ENCODE measurements at regions not wholly inside any gene's neighbourhood (a gene's known extent, or its start where the extent isn't known, plus 50 kb on each side); places are given as distances from the start of the nearest gene placed in this dataset.

GRCh38 chr12:30457621-30458289 is 237.9 kb downstream of the IPO8 start:
- no peak overlapping the region for H3K4me3 ChIP-seq (ENCODE audit: control extremely low read depth in 1 of 5, extremely low read depth in 1 of 5, insufficient read depth in 1 of 5, low read depth in 2 of 5, low read length in 4 of 5)
- no peaks in the 10 kb centered on the region for H3K9me3 Mint-ChIP-seq (ENCODE audit: insufficient read depth)
- DNase-seq (no peak), ATAC-seq (ENCODE audit: low read depth) (no peak)
- ChIA-PET CTCF (no interaction called here), POLR2A (no interaction called here)
- intact Hi-C loops (cut with micrococcal nuclease) = no loop called here
- no peak overlapping the region for H3K27ac ChIP-seq (ENCODE audit: low read length in 2 of 2)
- H2AFZ ChIP-seq (ENCODE audit: insufficient read depth, low read depth, low read length, poor library complexity, severe bottlenecking) = no peak overlapping the region
- H3K4me3 Mint-ChIP-seq = no peak overlapping the region
- H3K27me3 ChIP-seq (replicated peaks in 1 of 4; ENCODE audit: control extremely low read depth in 1 of 4, control insufficient read depth in 3 of 4, insufficient read depth in 4 of 4, low read length in 3 of 4) = no peaks in the 10 kb centered on the region
- H3K4me1 ChIP-seq (ENCODE audit: control insufficient read depth in 2 of 2, insufficient read depth in 2 of 2, low read length in 2 of 2) = no peaks in the 10 kb centered on the region
- peaks cover 0 to 6% (median 0%) of the 10 kb centered on the region in 3 donors for H3K9me3 ChIP-seq (ENCODE audit: control extremely low read depth in 1 of 3, control insufficient read depth in 2 of 3, insufficient read depth in 1 of 3, low read length in 2 of 3)
- H3K36me3 ChIP-seq (replicated peaks in 1 of 2; ENCODE audit: control extremely low read depth in 1 of 2, control insufficient read depth in 1 of 2, extremely low read depth in 1 of 2, insufficient read depth in 2 of 2, low read length in 1 of 2) = no peaks in the 10 kb centered on the region
- no peaks in the 10 kb centered on the region for H4K20me1 ChIP-seq (ENCODE audit: control insufficient read depth, insufficient read depth, low read length, poor library complexity, severe bottlenecking)
- TF ChIP-seq CTCF (IDR thresholded peaks at IDR 0.05) = no peak
- TF ChIP-seq EZH2 (IDR thresholded peaks at IDR 0.05; ENCODE audit: borderline replicate concordance, insufficient read depth, low read depth, low read length, poor library complexity, severe bottlenecking) = no peak
- H3K27me3 Mint-ChIP-seq = no peaks in the 10 kb centered on the region
- WGBS (ENCODE audit: insufficient coverage) = no CpG with 5 or more reads among the region's 3 CpGs
- no peaks in the 10 kb centered on the region for H3K4me1 Mint-ChIP-seq
- no peak overlapping the region for H3K27ac Mint-ChIP-seq
- no peak overlapping the region for H3K4me2 ChIP-seq (replicated peaks; ENCODE audit: low read depth, low read length, poor library complexity, severe bottlenecking)
- no peak overlapping the region for H3K9ac ChIP-seq (ENCODE audit: low read length)
- no peaks in the 10 kb centered on the region for H3K79me2 ChIP-seq (ENCODE audit: control insufficient read depth, insufficient read depth, low read length)

- CTCF ChIA-PET = no interaction called here
- Histone ChIP-seq H3K79me2 (ENCODE audit: control insufficient read depth, insufficient read depth, low read length) (no peaks in the 10 kb centered on the region), H3K27ac (ENCODE audit: low read length in 2 of 2) (no peak overlapping the region), H3K4me2 (replicated peaks; ENCODE audit: low read depth, low read length, poor library complexity, severe bottlenecking) (no peak overlapping the region), H3K9me3 (ENCODE audit: control extremely low read depth in 1 of 3, control insufficient read depth in 2 of 3, insufficient read depth in 1 of 3, low read length in 2 of 3) (no peaks in the 10 kb centered on the region), H3K4me1 (ENCODE audit: control insufficient read depth in 2 of 2, insufficient read depth in 2 of 2, low read length in 2 of 2) (no peaks in the 10 kb centered on the region), H2AFZ (ENCODE audit: insufficient read depth, low read depth, low read length, poor library complexity, severe bottlenecking) (no peak overlapping the region), H3K36me3 (replicated peaks in 1 of 2; ENCODE audit: control extremely low read depth in 1 of 2, control insufficient read depth in 1 of 2, extremely low read depth in 1 of 2, insufficient read depth in 2 of 2, low read length in 1 of 2) (no peaks in the 10 kb centered on the region), H3K9ac (ENCODE audit: low read length) (no peak overlapping the region), H3K27me3 (replicated peaks in 1 of 4; ENCODE audit: control extremely low read depth in 1 of 4, control insufficient read depth in 3 of 4, insufficient read depth in 4 of 4, low read length in 3 of 4) (no peaks in the 10 kb centered on the region), H4K20me1 (ENCODE audit: control insufficient read depth, insufficient read depth, low read length, poor library complexity, severe bottlenecking) (no peaks in the 10 kb centered on the region), H3K4me3 (ENCODE audit: control extremely low read depth in 1 of 5, extremely low read depth in 1 of 5, insufficient read depth in 1 of 5, low read depth in 2 of 5, low read length in 4 of 5) (no peak overlapping the region)
- no peaks in the 10 kb centered on the region for H3K27me3 Mint-ChIP-seq
- 100% methylated on average over 1 of the region's 2 CpGs for WGBS (ENCODE audit: insufficient coverage)
- TF ChIP-seq EZH2 (IDR thresholded peaks at IDR 0.05; ENCODE audit: borderline replicate concordance, insufficient read depth, low read depth, low read length, poor library complexity, severe bottlenecking) (no peak), CTCF (IDR thresholded peaks at IDR 0.05) (no peak)
- no peak for ATAC-seq (ENCODE audit: low read depth)
- no peaks in the 10 kb centered on the region for H3K4me1 Mint-ChIP-seq
- POLR2A ChIA-PET = no interaction called here
- no peak overlapping the region for H3K27ac Mint-ChIP-seq
- intact Hi-C loops (cut with micrococcal nuclease) = no loop called here
- peaks cover 2% of the 10 kb centered on the region for H3K9me3 Mint-ChIP-seq (ENCODE audit: insufficient read depth)
- DNase-seq = no peak
- no peak overlapping the region for H3K4me3 Mint-ChIP-seq
Observed at GRCh38 chr12:30450872-30451271, 244.8 kb downstream of the IPO8 start.
